Cardiac muscle cell (in vitro differentiated cells and primary cell): ENCODE measurements at regions not wholly inside any gene's neighbourhood (a gene's known extent, or its start where the extent isn't known, plus 50 kb on each side); places are given as distances from the start of the nearest gene placed in this dataset.

Experiments used
- DNase-seq, 2 donors: peaks; one replicate each; pipeline versions ENCODE4 v3.0.0 to v3.0.0-alpha.2; 2010 to 2017; ENCODE audit warnings: low read depth in 1 of 2, low spot score in 1 of 2
- H3K27ac ChIP-seq: fragments of 200-600 bp; sonication (generic); 2 replicates; pipeline ENCODE4 v1.5.1; 2016
- H3K27me3 ChIP-seq: fragments of 200-600 bp; sonication (generic); 2 replicates; pipeline ENCODE4 v1.6.0; 2016; ENCODE audit warnings: control low read depth
- H3K36me3 ChIP-seq: fragments of 200-600 bp; sonication (generic); 2 replicates; pipeline ENCODE4 v1.5.1; 2016; ENCODE audit warnings: control low read depth
- H3K4me1 ChIP-seq: fragments of 200-600 bp; sonication (generic); 2 replicates; pipeline ENCODE4 v1.8.1; 2017; ENCODE audit warnings: low read depth, mild to moderate bottlenecking, mixed run types
- H3K4me3 ChIP-seq: fragments of 200-600 bp; sonication (generic); 2 replicates; pipeline ENCODE4 v1.5.1; 2016; ENCODE audit warnings: mild to moderate bottlenecking
- H3K9me3 ChIP-seq: fragments of 200-600 bp; sonication (generic); 2 replicates; pipeline ENCODE4 v1.5.1; 2017; ENCODE audit warnings: low read depth, mild to moderate bottlenecking, control low read depth
- CTCF ChIP-seq: IDR thresholded peaks from 2 replicates; pipeline ENCODE4 v1.5.1; 2012; ENCODE audit warnings: low read depth, mild to moderate bottlenecking, low read length

GRCh38 chr1:55916907-55917306, 662.5 kb downstream of the PLPP3 start:
- Histone ChIP-seq H3K9me3 (no peaks in the 10 kb centered on the region), H3K27ac (no peak overlapping the region), H3K27me3 (no peaks in the 10 kb centered on the region), H3K4me1 (peaks cover 2% of the 10 kb centered on the region), H3K36me3 (no peaks in the 10 kb centered on the region), H3K4me3 (no peak overlapping the region)
- DNase-seq: no peak
- no peak for TF ChIP-seq CTCF

- TF ChIP-seq CTCF: no peak
- Histone ChIP-seq H3K27me3 (no peaks in the 10 kb centered on the region), H3K4me1 (peaks cover 2% of the 10 kb centered on the region), H3K9me3 (no peaks in the 10 kb centered on the region), H3K36me3 (no peaks in the 10 kb centered on the region), H3K4me3 (no peak overlapping the region), H3K27ac (no peak overlapping the region)
- peak in 1 of 2 donors; percentile 68 for DNase-seq
Observed at GRCh38 chr1:55916481-55916880, 662.9 kb downstream of the PLPP3 start.

- Histone ChIP-seq H3K27ac (no peak overlapping the region), H3K27me3 (no peaks in the 10 kb centered on the region), H3K36me3 (no peaks in the 10 kb centered on the region), H3K9me3 (no peaks in the 10 kb centered on the region), H3K4me1 (peaks cover 2% of the 10 kb centered on the region), H3K4me3 (no peak overlapping the region)
- TF ChIP-seq CTCF: no peak
- no peak for DNase-seq
Observed at GRCh38 chr1:55913565-55913964, 665.8 kb downstream of the PLPP3 start.

GRCh38 chr1:55912438-55912837, 666.9 kb downstream of the PLPP3 start:
- DNase-seq: no peak
- Histone ChIP-seq H3K36me3 (no peaks in the 10 kb centered on the region), H3K4me1 (no peaks in the 10 kb centered on the region), H3K9me3 (no peaks in the 10 kb centered on the region), H3K4me3 (no peak overlapping the region), H3K27me3 (no peaks in the 10 kb centered on the region), H3K27ac (no peak overlapping the region)
- TF ChIP-seq CTCF: no peak

DNA sequence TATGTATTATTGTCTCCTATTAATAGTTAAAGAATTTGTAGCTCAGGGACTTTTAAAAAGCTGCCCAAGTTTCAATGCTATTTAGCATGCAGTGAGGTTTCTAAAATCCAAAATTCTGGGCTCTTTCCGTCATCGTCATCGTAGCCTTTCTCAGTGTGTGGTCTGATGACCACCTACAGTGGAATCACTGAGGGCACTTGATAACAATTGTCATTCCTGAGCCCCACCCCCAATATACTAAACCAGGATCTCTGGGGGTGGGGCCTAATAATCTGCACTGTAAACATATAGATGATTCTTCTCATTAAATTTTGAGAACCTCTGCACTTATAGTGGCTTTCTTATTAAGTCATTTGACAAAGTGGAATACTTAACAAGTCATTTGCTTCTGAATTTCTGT, 674.8 kb downstream of the PLPP3 start:
- H3K4me1 ChIP-seq: no peaks in the 10 kb centered on the region
- no peak overlapping the region for H3K4me3 ChIP-seq
- DNase-seq: no peak
- H3K27me3 ChIP-seq: no peaks in the 10 kb centered on the region
- no peak for TF ChIP-seq CTCF
- no peaks in the 10 kb centered on the region for H3K36me3 ChIP-seq
- no peak overlapping the region for H3K27ac ChIP-seq
- no peaks in the 10 kb centered on the region for H3K9me3 ChIP-seq

GRCh38 chr1:55898181-55898580, 681.2 kb downstream of the PLPP3 start:
- peak in 1 of 2 donors; percentile 86 for DNase-seq
- no peaks in the 10 kb centered on the region for H3K4me1 ChIP-seq
- H3K4me3 ChIP-seq: no peak overlapping the region
- no peaks in the 10 kb centered on the region for H3K27me3 ChIP-seq
- no peak for TF ChIP-seq CTCF
- H3K9me3 ChIP-seq: no peaks in the 10 kb centered on the region
- no peaks in the 10 kb centered on the region for H3K36me3 ChIP-seq
- H3K27ac ChIP-seq: no peak overlapping the region
